ENCODE measurements at regions not wholly inside any gene's neighbourhood (a gene's known extent, or its start where the extent isn't known, plus 50 kb on each side); places are given as distances from the start of the nearest gene placed in this dataset.

DNA sequence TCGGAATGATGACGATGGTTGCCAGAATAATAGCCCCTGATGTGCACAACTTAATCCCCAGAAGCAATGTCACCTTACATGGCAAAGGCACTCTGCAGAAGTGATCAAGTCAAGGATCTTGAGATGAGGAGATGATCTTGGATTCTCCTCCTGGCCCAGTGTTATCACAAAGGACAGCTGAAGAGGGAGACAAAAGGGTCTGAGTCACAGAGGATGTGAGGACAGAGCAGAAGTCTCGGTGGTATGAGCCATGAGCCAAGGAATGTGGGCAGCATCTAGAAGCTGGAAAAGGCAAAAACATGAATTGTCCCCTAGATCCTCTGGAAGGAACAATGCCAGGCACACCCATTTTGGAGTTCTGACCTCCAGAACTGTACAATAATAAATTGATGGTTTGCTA is 358.5 kb downstream of the MYCN start:
- DNase-seq (ENCODE audit: low read depth), result no peak
- TF ChIP-seq, protein P1, sequence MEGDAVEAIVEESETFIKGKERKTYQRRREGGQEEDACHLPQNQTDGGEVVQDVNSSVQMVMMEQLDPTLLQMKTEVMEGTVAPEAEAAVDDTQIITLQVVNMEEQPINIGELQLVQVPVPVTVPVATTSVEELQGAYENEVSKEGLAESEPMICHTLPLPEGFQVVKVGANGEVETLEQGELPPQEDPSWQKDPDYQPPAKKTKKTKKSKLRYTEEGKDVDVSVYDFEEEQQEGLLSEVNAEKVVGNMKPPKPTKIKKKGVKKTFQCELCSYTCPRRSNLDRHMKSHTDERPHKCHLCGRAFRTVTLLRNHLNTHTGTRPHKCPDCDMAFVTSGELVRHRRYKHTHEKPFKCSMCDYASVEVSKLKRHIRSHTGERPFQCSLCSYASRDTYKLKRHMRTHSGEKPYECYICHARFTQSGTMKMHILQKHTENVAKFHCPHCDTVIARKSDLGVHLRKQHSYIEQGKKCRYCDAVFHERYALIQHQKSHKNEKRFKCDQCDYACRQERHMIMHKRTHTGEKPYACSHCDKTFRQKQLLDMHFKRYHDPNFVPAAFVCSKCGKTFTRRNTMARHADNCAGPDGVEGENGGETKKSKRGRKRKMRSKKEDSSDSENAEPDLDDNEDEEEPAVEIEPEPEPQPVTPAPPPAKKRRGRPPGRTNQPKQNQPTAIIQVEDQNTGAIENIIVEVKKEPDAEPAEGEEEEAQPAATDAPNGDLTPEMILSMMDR (IDR thresholded peaks at IDR 0.05; ENCODE audit: control insufficient read depth, extremely low read depth, insufficient read depth), result no peak
- no peak overlapping the region for H3K4me3 ChIP-seq (ENCODE audit: low read depth, low read length)

DNA sequence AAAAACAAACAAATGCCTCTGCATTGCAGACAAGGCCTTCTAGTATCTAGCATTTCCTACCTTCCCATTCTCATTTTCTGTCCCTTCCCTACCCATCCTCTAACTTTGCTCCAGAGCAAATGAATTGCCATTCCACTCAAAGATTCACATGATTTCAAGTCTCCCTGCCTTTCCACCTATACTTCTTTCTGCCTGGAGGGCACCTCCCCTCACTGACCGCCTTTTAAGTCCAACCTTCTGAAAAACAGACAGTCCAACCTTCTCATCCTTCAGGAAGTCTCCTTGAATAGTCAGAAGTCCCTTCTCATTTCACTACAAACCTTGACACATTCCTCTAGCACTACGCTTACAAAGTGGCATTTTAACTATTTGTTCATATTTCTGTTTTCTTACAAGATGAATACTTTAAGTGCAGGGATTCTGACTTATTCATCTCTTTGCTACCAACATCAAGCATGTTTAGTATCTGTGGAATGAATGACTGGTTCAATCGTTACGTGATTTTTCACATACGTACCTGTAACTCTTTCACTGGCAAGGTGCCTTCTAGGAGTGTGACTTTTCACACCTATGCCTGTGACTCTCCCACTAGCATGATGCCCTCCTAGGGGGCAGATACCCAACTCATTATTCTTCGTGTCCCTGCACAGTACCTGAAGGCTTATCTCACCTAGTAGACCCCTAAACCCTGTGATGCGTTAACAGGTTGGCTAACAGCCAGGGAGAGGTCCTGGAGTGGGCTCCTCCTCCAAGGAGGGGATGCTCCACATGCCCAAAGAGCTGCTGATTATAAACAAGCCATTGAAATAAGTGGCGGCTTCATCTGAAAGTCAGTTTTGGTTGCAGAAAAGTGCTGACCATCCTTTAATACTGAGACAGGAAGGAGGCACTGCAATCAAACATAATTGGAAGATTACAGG is 356.2 kb downstream of the MYCN start:
- no peak overlapping the region for H3K4me3 ChIP-seq (ENCODE audit: low read depth, low read length)
- no peak for DNase-seq (ENCODE audit: low read depth)
- TF ChIP-seq, protein P1 (IDR thresholded peaks at IDR 0.05; ENCODE audit: control insufficient read depth, extremely low read depth, insufficient read depth), result no peak

DNA sequence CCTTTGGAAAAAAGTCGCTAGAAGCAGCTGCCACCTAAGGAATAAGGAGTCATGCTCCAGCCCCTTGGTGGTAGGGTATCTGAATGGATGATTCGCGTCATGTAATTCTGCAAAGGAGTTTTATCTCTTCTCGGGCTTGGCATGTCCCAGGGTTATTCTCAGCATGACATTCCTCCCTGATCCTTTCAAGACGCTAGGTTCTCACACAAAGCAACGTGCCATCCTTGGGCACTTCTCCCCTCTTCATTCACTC is 355.6 kb downstream of the MYCN start:
- TF ChIP-seq, protein P1 (IDR thresholded peaks at IDR 0.05; ENCODE audit: control insufficient read depth, extremely low read depth, insufficient read depth), result no peak
- H3K4me3 ChIP-seq (ENCODE audit: low read depth, low read length), result no peak overlapping the region
- DNase-seq (ENCODE audit: low read depth), result no peak

DNA sequence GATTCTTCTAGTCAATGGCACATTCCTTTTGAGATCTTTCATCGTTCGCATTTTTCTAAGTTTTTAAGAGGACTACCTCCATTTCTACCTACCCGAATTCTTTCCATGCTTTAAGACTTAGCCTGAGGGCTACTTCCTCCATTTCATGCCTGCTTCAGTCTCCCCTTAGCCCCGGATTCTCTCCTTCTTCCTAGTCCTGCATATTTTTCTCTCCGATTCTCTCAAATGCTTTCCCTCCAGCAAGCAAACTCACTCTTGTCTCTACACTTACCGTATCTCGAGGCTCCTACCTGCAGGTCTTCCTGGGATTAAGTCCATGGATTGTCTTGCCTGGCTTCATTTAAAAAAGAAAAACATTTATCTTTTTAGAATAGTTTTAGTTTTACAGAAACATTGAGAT is 354.4 kb downstream of the MYCN start:
- H3K4me3 ChIP-seq (ENCODE audit: low read depth, low read length), result no peak overlapping the region
- TF ChIP-seq, protein P1 (IDR thresholded peaks at IDR 0.05; ENCODE audit: control insufficient read depth, extremely low read depth, insufficient read depth), result no peak
- DNase-seq (ENCODE audit: low read depth), result no peak

DNA sequence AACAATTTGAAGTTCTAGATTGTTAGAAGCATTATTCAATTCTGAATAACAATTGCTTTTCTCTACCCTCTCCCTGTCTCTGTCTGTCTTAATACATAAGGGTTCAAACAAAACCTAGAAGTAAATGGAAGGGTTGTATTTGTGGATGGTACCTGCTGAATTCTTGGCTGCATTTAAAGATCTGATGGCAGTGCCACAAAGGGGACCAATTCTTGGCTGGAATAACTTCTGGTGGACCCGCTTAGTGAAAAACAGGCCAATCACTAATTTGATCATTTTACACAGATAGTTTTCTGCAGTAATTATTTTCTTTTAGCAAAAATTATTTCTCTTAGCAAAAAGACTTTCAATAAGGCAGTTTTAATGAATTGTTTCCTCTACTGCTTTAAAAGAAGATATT is 353.5 kb downstream of the MYCN start:
- TF ChIP-seq, protein P1 (IDR thresholded peaks at IDR 0.05; ENCODE audit: control insufficient read depth, extremely low read depth, insufficient read depth), result no peak
- no peak overlapping the region for H3K4me3 ChIP-seq (ENCODE audit: low read depth, low read length)
- DNase-seq (ENCODE audit: low read depth), result no peak

DNA sequence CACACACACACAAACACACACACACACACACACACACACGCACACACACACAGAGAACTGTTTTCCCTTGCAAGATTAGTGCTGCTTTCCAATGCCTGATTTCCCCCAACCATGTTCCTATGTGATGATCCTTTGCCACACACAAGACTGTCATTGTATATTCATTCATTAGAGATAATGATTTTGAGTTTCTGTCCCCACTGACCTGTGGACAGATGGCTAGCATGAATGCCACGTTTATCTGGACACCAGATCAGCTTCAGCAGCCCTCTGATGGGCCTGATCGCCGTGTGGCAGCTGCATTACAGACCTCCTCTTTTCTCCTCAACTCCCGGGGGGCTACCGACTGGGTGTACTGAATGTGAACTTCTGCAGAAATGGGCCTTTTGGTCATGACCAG is 353.0 kb downstream of the MYCN start:
- TF ChIP-seq, protein P1 (IDR thresholded peaks at IDR 0.05; ENCODE audit: control insufficient read depth, extremely low read depth, insufficient read depth), result no peak
- no peak overlapping the region for H3K4me3 ChIP-seq (ENCODE audit: low read depth, low read length)

More for the DNA sequence above, 353.0 kb downstream of the MYCN start:
- DNase-seq (ENCODE audit: low read depth), result no peak

Measured in LNCaP clone FGC (cell line).